ENCODE measurements at regions not wholly inside any gene's neighbourhood (a gene's known extent, or its start where the extent isn't known, plus 50 kb on each side); places are given as distances from the start of the nearest gene placed in this dataset.

DNA sequence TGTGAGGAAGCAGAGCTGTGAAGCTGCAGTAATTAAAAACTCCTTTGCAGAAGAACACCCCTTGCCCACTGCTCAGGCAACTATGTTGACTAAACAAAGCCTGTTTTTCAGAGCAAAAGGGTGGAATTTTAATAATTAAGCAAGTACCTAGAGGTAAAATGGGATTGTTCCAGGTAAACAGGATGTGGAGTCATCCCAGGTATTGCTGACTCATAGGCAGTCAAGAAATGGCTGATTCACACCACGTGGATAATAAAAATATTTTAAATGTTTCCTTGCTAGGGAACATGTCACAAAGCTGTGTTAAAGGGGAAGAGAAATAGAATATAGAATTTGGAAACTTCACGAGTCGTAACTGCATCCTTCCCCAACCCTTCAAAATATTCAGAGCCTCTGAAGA lies 491.8 kb downstream of the BTBD3 start:
- Histone ChIP-seq H3K4me2 (ENCODE audit: insufficient read depth, low read length) (no peak overlapping the region), H3K4me3 (ENCODE audit: low read depth in 1 of 2, low read length in 2 of 2) (no peak overlapping the region), H4K20me1 (ENCODE audit: insufficient read depth, low read length) (no peaks in the 10 kb centered on the region), H3K4me1 (ENCODE audit: insufficient read depth, low read length) (no peaks in the 10 kb centered on the region), H3K27me3 (ENCODE audit: insufficient read depth, low read length, poor library complexity) (no peaks in the 10 kb centered on the region), H3K79me2 (ENCODE audit: insufficient read depth, low read length) (no peaks in the 10 kb centered on the region), H3K27ac (ENCODE audit: low read length) (no peak overlapping the region), H3K9ac (ENCODE audit: low read depth, low read length) (no peak overlapping the region), H2AFZ (ENCODE audit: low read depth, low read length) (no peak overlapping the region), H3K9me3 (ENCODE audit: insufficient read depth, low read length, severe bottlenecking) (no peaks in the 10 kb centered on the region), H3K36me3 (ENCODE audit: insufficient read depth, low read length) (no peaks in the 10 kb centered on the region)
- ATAC-seq (ENCODE audit: insufficient read depth, low read depth) (no peak), DNase-seq (no peak)
- TF ChIP-seq EZH2 (IDR thresholded peaks at IDR 0.05; ENCODE audit: borderline replicate concordance, low read depth, low read length, severe bottlenecking), result no peak
- TF ChIP-seq, protein P1, sequence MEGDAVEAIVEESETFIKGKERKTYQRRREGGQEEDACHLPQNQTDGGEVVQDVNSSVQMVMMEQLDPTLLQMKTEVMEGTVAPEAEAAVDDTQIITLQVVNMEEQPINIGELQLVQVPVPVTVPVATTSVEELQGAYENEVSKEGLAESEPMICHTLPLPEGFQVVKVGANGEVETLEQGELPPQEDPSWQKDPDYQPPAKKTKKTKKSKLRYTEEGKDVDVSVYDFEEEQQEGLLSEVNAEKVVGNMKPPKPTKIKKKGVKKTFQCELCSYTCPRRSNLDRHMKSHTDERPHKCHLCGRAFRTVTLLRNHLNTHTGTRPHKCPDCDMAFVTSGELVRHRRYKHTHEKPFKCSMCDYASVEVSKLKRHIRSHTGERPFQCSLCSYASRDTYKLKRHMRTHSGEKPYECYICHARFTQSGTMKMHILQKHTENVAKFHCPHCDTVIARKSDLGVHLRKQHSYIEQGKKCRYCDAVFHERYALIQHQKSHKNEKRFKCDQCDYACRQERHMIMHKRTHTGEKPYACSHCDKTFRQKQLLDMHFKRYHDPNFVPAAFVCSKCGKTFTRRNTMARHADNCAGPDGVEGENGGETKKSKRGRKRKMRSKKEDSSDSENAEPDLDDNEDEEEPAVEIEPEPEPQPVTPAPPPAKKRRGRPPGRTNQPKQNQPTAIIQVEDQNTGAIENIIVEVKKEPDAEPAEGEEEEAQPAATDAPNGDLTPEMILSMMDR (IDR thresholded peaks at IDR 0.05; ENCODE audit: borderline replicate concordance, extremely low read depth, low read length, poor library complexity, severe bottlenecking), result no peak

DNA sequence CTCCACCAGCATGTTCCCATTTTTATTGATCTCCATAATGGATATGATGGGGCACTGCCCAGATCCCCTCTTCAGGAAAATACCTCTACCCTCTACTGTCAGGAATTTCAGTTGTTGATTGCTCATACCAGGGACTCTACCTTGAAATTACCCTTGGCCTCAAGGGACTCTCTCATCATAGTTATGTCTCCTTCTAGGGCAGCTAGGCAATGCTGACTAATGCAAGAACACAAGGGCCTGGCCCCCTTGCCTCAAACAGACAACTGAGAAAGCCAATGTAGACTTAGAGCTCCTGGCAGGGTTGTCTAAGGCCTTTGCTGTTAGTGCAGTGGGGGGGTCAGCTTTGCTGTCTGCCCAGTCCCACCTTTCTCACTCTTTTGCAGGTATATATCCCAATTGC lies 493.1 kb downstream of the BTBD3 start:
- TF ChIP-seq EZH2 (IDR thresholded peaks at IDR 0.05; ENCODE audit: borderline replicate concordance, low read depth, low read length, severe bottlenecking), result no peak
- TF ChIP-seq, protein P1 (IDR thresholded peaks at IDR 0.05; ENCODE audit: borderline replicate concordance, extremely low read depth, low read length, poor library complexity, severe bottlenecking), result no peak
- H3K27me3 ChIP-seq (ENCODE audit: insufficient read depth, low read length, poor library complexity), result peaks cover 5% of the 10 kb centered on the region
- H4K20me1 ChIP-seq (ENCODE audit: insufficient read depth, low read length), result no peaks in the 10 kb centered on the region
- no peak overlapping the region for H3K27ac ChIP-seq (ENCODE audit: low read length)
- no peaks in the 10 kb centered on the region for H3K9me3 ChIP-seq (ENCODE audit: insufficient read depth, low read length, severe bottlenecking)
- no peak for DNase-seq
- no peak overlapping the region for H2AFZ ChIP-seq (ENCODE audit: low read depth, low read length)
- no peak overlapping the region for H3K4me3 ChIP-seq (ENCODE audit: low read depth in 1 of 2, low read length in 2 of 2)
- H3K4me2 ChIP-seq (ENCODE audit: insufficient read depth, low read length), result no peak overlapping the region
- no peak for ATAC-seq (ENCODE audit: insufficient read depth, low read depth)
- H3K79me2 ChIP-seq (ENCODE audit: insufficient read depth, low read length), result no peaks in the 10 kb centered on the region
- no peak overlapping the region for H3K9ac ChIP-seq (ENCODE audit: low read depth, low read length)
- H3K36me3 ChIP-seq (ENCODE audit: insufficient read depth, low read length), result no peaks in the 10 kb centered on the region
- no peaks in the 10 kb centered on the region for H3K4me1 ChIP-seq (ENCODE audit: insufficient read depth, low read length)

DNA sequence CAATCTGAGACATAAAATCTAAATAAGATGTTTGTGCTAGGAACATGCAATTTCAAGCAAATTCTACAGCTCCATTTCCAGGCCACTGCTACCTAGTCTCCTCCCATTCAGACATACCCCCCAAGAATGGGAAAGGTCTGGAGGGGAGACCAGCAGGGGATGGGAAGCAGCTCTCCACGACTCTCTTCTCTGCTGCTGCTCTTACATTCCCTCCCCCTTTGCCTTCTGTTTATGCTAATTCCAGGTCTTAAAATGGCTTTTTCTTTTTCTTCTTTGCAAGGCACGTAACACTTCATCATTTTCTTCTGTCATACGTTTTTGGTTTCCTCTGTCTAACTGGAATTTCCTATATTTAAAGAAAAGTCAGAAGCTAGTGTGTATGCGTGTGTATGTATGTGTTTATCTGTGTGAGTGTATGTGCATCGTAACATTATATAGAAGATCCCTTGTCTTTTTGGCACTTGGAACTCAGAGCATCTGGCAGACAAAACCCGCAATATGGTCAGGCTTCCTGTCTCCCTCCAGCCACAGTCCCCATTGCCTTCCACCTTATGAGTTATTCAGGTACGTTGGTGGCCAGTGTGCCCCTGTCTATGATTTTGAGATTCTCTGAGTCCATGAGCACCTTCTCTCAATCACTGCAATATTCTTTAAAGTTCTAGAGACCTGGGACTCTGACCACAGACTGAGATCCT lies 493.7 kb downstream of the BTBD3 start:
- DNase-seq (no peak), ATAC-seq (ENCODE audit: insufficient read depth, low read depth) (no peak)
- Histone ChIP-seq H3K4me2 (ENCODE audit: insufficient read depth, low read length) (no peak overlapping the region), H3K27me3 (ENCODE audit: insufficient read depth, low read length, poor library complexity) (peaks cover 5% of the 10 kb centered on the region), H3K4me3 (ENCODE audit: low read depth in 1 of 2, low read length in 2 of 2) (no peak overlapping the region), H4K20me1 (ENCODE audit: insufficient read depth, low read length) (no peaks in the 10 kb centered on the region), H3K36me3 (ENCODE audit: insufficient read depth, low read length) (no peaks in the 10 kb centered on the region), H2AFZ (ENCODE audit: low read depth, low read length) (no peak overlapping the region), H3K27ac (ENCODE audit: low read length) (no peak overlapping the region), H3K9ac (ENCODE audit: low read depth, low read length) (no peak overlapping the region), H3K4me1 (ENCODE audit: insufficient read depth, low read length) (no peaks in the 10 kb centered on the region), H3K79me2 (ENCODE audit: insufficient read depth, low read length) (no peaks in the 10 kb centered on the region), H3K9me3 (ENCODE audit: insufficient read depth, low read length, severe bottlenecking) (no peaks in the 10 kb centered on the region)
- TF ChIP-seq, protein P1 (IDR thresholded peaks at IDR 0.05; ENCODE audit: borderline replicate concordance, extremely low read depth, low read length, poor library complexity, severe bottlenecking), result no peak
- no peak for TF ChIP-seq EZH2 (IDR thresholded peaks at IDR 0.05; ENCODE audit: borderline replicate concordance, low read depth, low read length, severe bottlenecking)
